IMR-90 (cell line): ENCODE measurements at regions not wholly inside any gene's neighbourhood (a gene's known extent, or its start where the extent isn't known, plus 50 kb on each side); places are given as distances from the start of the nearest gene placed in this dataset.

ENCODE experiments used
- ATAC-seq: fragments of 200-7000 bp; cut with Tn5 transposase; 2 replicates; pipeline ENCODE4 v1.9.1; 2020; ENCODE audit warnings: low read depth, mild to moderate bottlenecking, moderate library complexity
- BruUV-seq: library from RNA; stranded (reverse); fragments of 400-500 nt; replicated peaks from 2 replicates; lab custom pipeline; 2021; lab: Mats Ljungman, UMichigan
- CTCF ChIA-PET: fragments of 300-600 bp; formaldehyde crosslinking; extraction: SDS; loops from one replicate; lab custom pipeline; 2021; ENCODE audit warnings: antibody characterized with exemption; lab: Yijun Ruan, JAX
- POLR2A ChIA-PET: fragments of 300-600 bp; sonication (Branson Sonifier 250); formaldehyde crosslinking; loops from one replicate; lab custom pipeline; 2022; ENCODE audit warnings: antibody characterized with exemption; ENCODE audit not compliant: unreplicated experiment; lab: Charles Lee
- DNase-seq: peaks from one replicate; pipeline ENCODE4 v3.0.0; 2013
- H2AFZ ChIP-seq: replicated peaks from 2 replicates; pipeline ENCODE3; 2013; ENCODE audit warnings: low read length, mild to moderate bottlenecking; ENCODE audit not compliant: poor library complexity
- H2AK5ac ChIP-seq: 2 replicates; pipeline ENCODE4 v1.6.1; 2013; ENCODE audit warnings: low read depth, low read length, inconsistent platforms
- H2AK9ac ChIP-seq: replicated peaks from 2 replicates; pipeline ENCODE3; 2013; ENCODE audit warnings: mild to moderate bottlenecking, low read depth, low read length, moderate library complexity; ENCODE audit not compliant: poor library complexity
- H2BK120ac ChIP-seq: 2 replicates; pipeline ENCODE4 v1.6.1; 2013; ENCODE audit warnings: low read depth, low read length, inconsistent platforms
- H2BK15ac ChIP-seq: 3 replicates; pipeline ENCODE4 v1.6.1; 2013; ENCODE audit warnings: low read depth, low read length, inconsistent platforms
- H2BK20ac ChIP-seq: 2 replicates; pipeline ENCODE4 v1.6.1; 2013; ENCODE audit warnings: low read depth, mild to moderate bottlenecking, inconsistent platforms, low read length, moderate library complexity
- H2BK5ac ChIP-seq: 2 replicates; pipeline ENCODE4 v1.6.1; 2013; ENCODE audit warnings: mild to moderate bottlenecking, low read depth, low read length, inconsistent platforms; ENCODE audit not compliant: poor library complexity, severe bottlenecking
- H3K14ac ChIP-seq: replicated peaks from 2 replicates; pipeline ENCODE4 v1.6.1; 2013; ENCODE audit warnings: low read depth, low read length, inconsistent platforms
- H3K18ac ChIP-seq: 2 replicates; pipeline ENCODE4 v1.6.1; 2013; ENCODE audit warnings: low read depth, low read length, control low read depth
- H3K23ac ChIP-seq: 2 replicates; pipeline ENCODE4 v1.6.1; 2013; ENCODE audit warnings: low read depth, low read length, inconsistent platforms
- H3K27ac ChIP-seq: 2 replicates; pipeline ENCODE4 v1.5.1; 2013; ENCODE audit warnings: mild to moderate bottlenecking, control low read depth, low read length; ENCODE audit not compliant: insufficient read depth
- H3K27me3 ChIP-seq: 2 replicates; pipeline ENCODE4 v1.6.1; 2013; ENCODE audit warnings: low read length; ENCODE audit not compliant: control insufficient read depth, insufficient read depth
- H3K36me3 ChIP-seq: 2 replicates; pipeline ENCODE4 v1.6.1; 2013; ENCODE audit warnings: low read length, mixed read lengths; ENCODE audit not compliant: control insufficient read depth, insufficient read depth
- H3K4ac ChIP-seq: 2 replicates; pipeline ENCODE4 v1.6.1; 2013; ENCODE audit warnings: low read depth, low read length, inconsistent platforms
- H3K4me1 ChIP-seq: 2 replicates; pipeline ENCODE4 v1.6.1; 2013; ENCODE audit warnings: low read length, mixed read lengths; ENCODE audit not compliant: control insufficient read depth, insufficient read depth
- H3K4me2 ChIP-seq: 2 replicates; pipeline ENCODE4 v1.6.1; 2013; ENCODE audit warnings: low read depth, mild to moderate bottlenecking, control low read depth, low read length, moderate library complexity
- H3K4me3 ChIP-seq: 2 replicates; pipeline ENCODE4 v1.5.1; 2013; ENCODE audit warnings: low read depth, mild to moderate bottlenecking, control low read depth, low read length, moderate library complexity; ENCODE audit not compliant: insufficient read depth
- H3K56ac ChIP-seq: 2 replicates; pipeline ENCODE4 v1.6.1; 2013; ENCODE audit warnings: low read length, inconsistent platforms; ENCODE audit not compliant: insufficient read depth; ENCODE audit errors: extremely low read depth
- H3K79me1 ChIP-seq, 2 experiments: 2 replicates each; pipeline ENCODE4 v1.6.1; 2013; ENCODE audit warnings: low read length in 2 of 2, inconsistent platforms in 1 of 2, low read depth in 1 of 2
- H3K9ac ChIP-seq: 2 replicates; pipeline ENCODE4 v1.6.1; 2013; ENCODE audit warnings: low read depth, low read length, control low read depth
- H3K9me1 ChIP-seq: 2 replicates; pipeline ENCODE4 v1.6.1; 2013; ENCODE audit warnings: low read length, inconsistent platforms; ENCODE audit not compliant: insufficient read depth
- H3K9me3 ChIP-seq: 2 replicates; pipeline ENCODE4 v1.6.1; 2013; ENCODE audit warnings: low read length; ENCODE audit not compliant: control insufficient read depth, insufficient read depth
- H4K20me1 ChIP-seq: 2 replicates; pipeline ENCODE4 v1.6.1; 2013; ENCODE audit warnings: low read length, inconsistent platforms; ENCODE audit not compliant: insufficient read depth
- H4K5ac ChIP-seq: 2 replicates; pipeline ENCODE4 v1.6.1; 2013; ENCODE audit warnings: mild to moderate bottlenecking, low read depth, low read length, control low read depth
- H4K8ac ChIP-seq, 2 experiments: 2 replicates each; pipeline ENCODE4 v1.6.1; 2013; ENCODE audit warnings: low read depth in 2 of 2, low read length in 2 of 2, control low read depth in 1 of 2, inconsistent platforms in 1 of 2
- H4K91ac ChIP-seq: 2 replicates; pipeline ENCODE4 v1.6.1; 2013; ENCODE audit warnings: low read depth, low read length, inconsistent platforms; ENCODE audit not compliant: insufficient read depth
- CEBPB ChIP-seq: IDR thresholded peaks from 2 replicates; pipeline ENCODE4 v1.6.1; 2012; ENCODE audit warnings: low read depth, low read length, improper control_type of control experiment
- CHD1 ChIP-seq: IDR thresholded peaks from 2 replicates; pipeline ENCODE4 v1.6.1; 2012; ENCODE audit warnings: low read depth, low read length, improper control_type of control experiment
- CTCF ChIP-seq: conservative IDR thresholded peaks from 2 replicates; pipeline ENCODE4 v1.5.1; 2012; ENCODE audit warnings: mild to moderate bottlenecking, low read depth, low read length, improper control_type of control experiment
- FOS ChIP-seq: fragments of 150-350 bp; IDR thresholded peaks from 2 replicates; pipeline ENCODE4 v1.6.1; 2016; ENCODE audit warnings: low read depth, low read length
- MAFK ChIP-seq: IDR thresholded peaks from 2 replicates; pipeline ENCODE4 v1.6.1; 2012; ENCODE audit warnings: low read depth, low read length, improper control_type of control experiment
- MAZ ChIP-seq: IDR thresholded peaks from 2 replicates; pipeline ENCODE4 v1.6.1; 2012; ENCODE audit warnings: low read depth, mild to moderate bottlenecking, low read length, improper control_type of control experiment, moderate library complexity, borderline replicate concordance
- MXI1 ChIP-seq: IDR thresholded peaks from 2 replicates; pipeline ENCODE4 v1.6.1; 2012; ENCODE audit warnings: low read depth, mild to moderate bottlenecking, low read length, moderate library complexity, borderline replicate concordance
- NFE2L2 ChIP-seq: fragments of 150-350 bp; IDR thresholded peaks from 2 replicates; pipeline ENCODE4 v1.6.1; 2016; ENCODE audit warnings: low read depth, mild to moderate bottlenecking, low read length
- POLR2A ChIP-seq: IDR thresholded peaks from 2 replicates; pipeline ENCODE4 v1.6.1; 2012; ENCODE audit warnings: mild to moderate bottlenecking, low read depth, low read length
- RAD21 ChIP-seq: IDR thresholded peaks from 2 replicates; pipeline ENCODE4 v1.6.1; 2012; ENCODE audit warnings: low read length, improper control_type of control experiment
- RCOR1 ChIP-seq: IDR thresholded peaks from 2 replicates; pipeline ENCODE4 v1.6.1; 2012; ENCODE audit warnings: mild to moderate bottlenecking, low read length, improper control_type of control experiment; ENCODE audit not compliant: insufficient replicate concordance
- SMC3 ChIP-seq: fragments of 150-350 bp; IDR thresholded peaks from 2 replicates; pipeline ENCODE4 v1.6.1; 2016; ENCODE audit warnings: low read depth, mild to moderate bottlenecking, antibody characterized with exemption, low read length, moderate library complexity
- WGBS, 2 experiments: methylation state at CpG; one replicate each; pipeline versions ENCODE4 v1.1.5 to v1.1.7; 2013; ENCODE audit warnings: missing lambda C conversion rate in 2 of 2; ENCODE audit not compliant: insufficient read length in 1 of 2; ENCODE audit errors: extremely low coverage in 2 of 2; 5-methylcytosine and 5-hydroxymethylcytosine counted together
- dilution Hi-C: fragments of 300-500 bp; cut with HindIII; formaldehyde crosslinking; loops from one replicate; pipeline ENCODE4 v1.14.3; 2018; ENCODE audit warnings: low sequenced_read_pairs; ENCODE audit not compliant: unreplicated experiment
- in situ Hi-C: fragments of 300-500 bp; cut with MboI; formaldehyde crosslinking; loops from 3 replicates; pipeline ENCODE4 v1.14.3; 2019; ENCODE audit warnings: low sequenced_read_pairs, inconsistent platforms, mixed read lengths
- intact Hi-C: fragments of 100-400 bp; cut with micrococcal nuclease; formaldehyde crosslinking; loops from 2 replicates; pipeline ENCODE4 v1.10.0; 2022

GRCh38 chr7:4552985-4553384, 129.1 kb upstream of the FOXK1 start:
- Histone ChIP-seq H2BK5ac (no peak overlapping the region), H3K23ac (no peak overlapping the region), H3K56ac (no peak overlapping the region), H4K91ac (no peak overlapping the region), H4K20me1 (no peaks in the 10 kb centered on the region), H2AK9ac (no peak overlapping the region), H3K9ac (no peak overlapping the region), H2BK15ac (no peak overlapping the region), H3K9me3 (peaks cover 20% of the 10 kb centered on the region), H3K14ac (no peak overlapping the region), H3K27me3 (no peaks in the 10 kb centered on the region), H2AK5ac (no peak overlapping the region), H3K4me1 (peaks cover 2% of the 10 kb centered on the region; the same call in 1 of the 2 replicates), H3K9me1 (no peaks in the 10 kb centered on the region), H3K4ac (no peak overlapping the region), H3K4me3 (no peak overlapping the region), H4K5ac (no peak overlapping the region), H3K4me2 (no peak overlapping the region), H2BK120ac (no peak overlapping the region), H3K27ac (no peak overlapping the region), H2AFZ (no peak overlapping the region), H2BK20ac (no peak overlapping the region), H3K36me3 (no peaks in the 10 kb centered on the region), H3K79me1 (no peaks in the 10 kb centered on the region), H4K8ac (no peak overlapping the region), H3K18ac (no peak overlapping the region)
- ChIA-PET POLR2A (no interaction called here), CTCF (no interaction called here)
- intact Hi-C loops (no loop called here), dilution Hi-C loops (no loop called here), in situ Hi-C loops (no loop called here)
- no TSS peak for BruUV-seq
- no CpG with 5 or more reads among the region's 1 CpG for WGBS, 2 experiments
- no peak for DNase-seq
- TF ChIP-seq RAD21 (no peak), SMC3 (no peak), NFE2L2 (no peak), CTCF (no peak), MAFK (no peak), POLR2A (no peak), CHD1 (no peak), FOS (no peak), MAZ (no peak), CEBPB (no peak), MXI1 (no peak), RCOR1 (no peak)
- ATAC-seq: no peak
